ENCODE measurements at regions not wholly inside any gene's neighbourhood (a gene's known extent, or its start where the extent isn't known, plus 50 kb on each side); places are given as distances from the start of the nearest gene placed in this dataset.
"Not testable (repeated sequence)": the region's sequence is repeated elsewhere in the genome, so short reads cannot be mapped to it uniquely, and the experiment has no call there.

GRCh38 chr2:7146151-7146550 is 228.9 kb downstream of the RNF144A start:
- no peak for DNase-seq

- no peak for DNase-seq
Measured at GRCh38 chr2:7154656-7155055, 237.4 kb downstream of the RNF144A start.

GRCh38 chr2:7161501-7161900 is 244.3 kb downstream of the RNF144A start:
- no peak for DNase-seq

GRCh38 chr2:7165736-7166135 is 248.5 kb downstream of the RNF144A start:
- DNase-seq = no peak

GRCh38 chr2:7167801-7168411 is 250.7 kb downstream of the RNF144A start:
- DNase-seq = no peak

- DNase-seq = no peak
Measured at GRCh38 chr2:7169593-7169992, 252.4 kb downstream of the RNF144A start.

GRCh38 chr2:7178996-7179395 is 261.8 kb downstream of the RNF144A start:
- not testable (repeated sequence) for DNase-seq

- DNase-seq = no peak
Measured at GRCh38 chr2:7180638-7181370, 263.6 kb downstream of the RNF144A start.

- DNase-seq = no peak
Measured at GRCh38 chr2:7182525-7182924, 265.3 kb downstream of the RNF144A start.

- DNase-seq = no peak
Measured at GRCh38 chr2:7189106-7189505, 271.9 kb downstream of the RNF144A start.

GRCh38 chr2:7190587-7191324 is 273.5 kb downstream of the RNF144A start:
- no peak for DNase-seq

- no peak for DNase-seq
Measured at GRCh38 chr2:7191932-7192331, 274.7 kb downstream of the RNF144A start.

- DNase-seq = no peak
Measured at GRCh38 chr2:7193457-7193856, 276.2 kb downstream of the RNF144A start.

GRCh38 chr2:7194950-7195349 is 277.7 kb downstream of the RNF144A start:
- no peak for DNase-seq

GRCh38 chr2:7196883-7197282 is 279.7 kb downstream of the RNF144A start:
- DNase-seq = no peak

- DNase-seq = no peak
Measured at GRCh38 chr2:7201851-7202250, 284.6 kb downstream of the RNF144A start.

GRCh38 chr2:7203056-7203467 is 285.9 kb downstream of the RNF144A start:
- peak in 9 of 14 donors; percentile 3 to 67 (median 14) for DNase-seq

- no peak for DNase-seq
Measured at GRCh38 chr2:7205151-7205830, 288.1 kb downstream of the RNF144A start.

GRCh38 chr2:7206111-7206810 is 289.0 kb downstream of the RNF144A start:
- DNase-seq = no peak

GRCh38 chr2:7207631-7208030 is 290.4 kb downstream of the RNF144A start:
- DNase-seq = no peak

GRCh38 chr2:7209757-7210555 is 292.7 kb downstream of the RNF144A start:
- no peak for DNase-seq
